ENCODE measurements at regions not wholly inside any gene's neighbourhood (a gene's known extent, or its start where the extent isn't known, plus 50 kb on each side); places are given as distances from the start of the nearest gene placed in this dataset.

GRCh38 chr16:86718118-86718517 is 139.8 kb downstream of the FOXL1 start:
- H3K27me3 ChIP-seq (ENCODE audit: control insufficient read depth in 3 of 3, insufficient read depth in 3 of 3, low read depth in 1 of 3, low read length in 3 of 3), result peaks cover 0 to 2% (median 0%) of the 10 kb centered on the region in 3 experiments

GRCh38 chr16:86722970-86723369 is 144.6 kb downstream of the FOXL1 start:
- Histone ChIP-seq H2AK5ac (ENCODE audit: low read depth, low read length) (no peak overlapping the region), H4K91ac (ENCODE audit: low read depth, low read length, poor library complexity) (no peak overlapping the region), H3K9me3 (replicated peaks in 1 of 2; ENCODE audit: control insufficient read depth in 2 of 2, insufficient read depth in 1 of 2, low read depth in 1 of 2, low read length in 2 of 2) (no peaks in the 10 kb centered on the region), H2BK120ac (ENCODE audit: low read depth, low read length) (no peak overlapping the region), H3K4me1 (ENCODE audit: control insufficient read depth in 2 of 2, insufficient read depth in 1 of 2, low read depth in 1 of 2, low read length in 2 of 2) (peaks cover 0 to 10% of the 10 kb centered on the region in 2 donors), H3K18ac (ENCODE audit: low read length) (no peak overlapping the region), H3K14ac (ENCODE audit: low read length) (no peak overlapping the region), H4K8ac (ENCODE audit: low read depth, low read length) (no peak overlapping the region), H3K23ac (ENCODE audit: low read depth, low read length, poor library complexity) (no peak overlapping the region), H2AFZ (ENCODE audit: low read length) (no peak overlapping the region), H3K27me3 (ENCODE audit: control insufficient read depth in 3 of 3, insufficient read depth in 3 of 3, low read depth in 1 of 3, low read length in 3 of 3) (peaks cover 0 to under 1% (median 0%) of the 10 kb centered on the region in 3 experiments), H2BK15ac (ENCODE audit: low read length) (no peak overlapping the region), H3K4me3 (ENCODE audit: low read length in 2 of 2) (no peak overlapping the region), H3K9ac (ENCODE audit: low read depth, low read length, poor library complexity) (no peak overlapping the region), H2BK12ac (ENCODE audit: low read length) (no peak overlapping the region), H3K79me1 (ENCODE audit: low read depth, low read length) (no peaks in the 10 kb centered on the region), H3K27ac (replicated peaks; ENCODE audit: low read length) (no peak overlapping the region), H3K36me3 (replicated peaks in 1 of 2; ENCODE audit: control insufficient read depth in 2 of 2, insufficient read depth in 2 of 2, low read length in 2 of 2) (no peaks in the 10 kb centered on the region), H3K4ac (ENCODE audit: low read length) (no peak overlapping the region), H3K4me2 (ENCODE audit: insufficient read depth, low read length, poor library complexity, severe bottlenecking) (no peak overlapping the region), H2BK5ac (ENCODE audit: low read length) (no peak overlapping the region)
- no CpG with 5 or more reads among the region's 5 CpGs for WGBS, 2 donors (ENCODE audit: extremely low coverage in 2 of 2, insufficient read length in 2 of 2, insufficient replicate concordance in 1 of 2)
- DNase-seq (ENCODE audit: low spot score), result no peak

More at GRCh38 chr16:86718118-86718517, 139.8 kb downstream of the FOXL1 start:
- H3K4ac ChIP-seq (ENCODE audit: low read length), result no peak overlapping the region
- no peak overlapping the region for H2BK15ac ChIP-seq (ENCODE audit: low read length)
- H3K4me1 ChIP-seq (ENCODE audit: control insufficient read depth in 2 of 2, insufficient read depth in 1 of 2, low read depth in 1 of 2, low read length in 2 of 2), result peaks cover 0 to 10% of the 10 kb centered on the region in 2 donors
- no peak overlapping the region for H3K18ac ChIP-seq (ENCODE audit: low read length)
- H2BK5ac ChIP-seq (ENCODE audit: low read length), result no peak overlapping the region
- no peak overlapping the region for H2AK5ac ChIP-seq (ENCODE audit: low read depth, low read length)
- no peak overlapping the region for H2AFZ ChIP-seq (ENCODE audit: low read length)
- no peak overlapping the region for H3K27ac ChIP-seq (replicated peaks; ENCODE audit: low read length)
- no peak overlapping the region for H4K8ac ChIP-seq (ENCODE audit: low read depth, low read length)
- no peaks in the 10 kb centered on the region for H3K79me1 ChIP-seq (ENCODE audit: low read depth, low read length)
- no peak for DNase-seq (ENCODE audit: low spot score)
- H3K4me3 ChIP-seq (ENCODE audit: low read length in 2 of 2), result no peak overlapping the region
- H3K14ac ChIP-seq (ENCODE audit: low read length), result no peak overlapping the region
- no peak overlapping the region for H3K4me2 ChIP-seq (ENCODE audit: insufficient read depth, low read length, poor library complexity, severe bottlenecking)
- no peak overlapping the region for H2BK12ac ChIP-seq (ENCODE audit: low read length)
- WGBS, 2 donors (ENCODE audit: extremely low coverage in 2 of 2, insufficient read length in 2 of 2, insufficient replicate concordance in 1 of 2), result no CpG with 5 or more reads among the region's 9 CpGs
- H3K36me3 ChIP-seq (replicated peaks in 1 of 2; ENCODE audit: control insufficient read depth in 2 of 2, insufficient read depth in 2 of 2, low read length in 2 of 2), result no peaks in the 10 kb centered on the region
- no peak overlapping the region for H2BK120ac ChIP-seq (ENCODE audit: low read depth, low read length)
- H4K91ac ChIP-seq (ENCODE audit: low read depth, low read length, poor library complexity), result no peak overlapping the region
- H3K9me3 ChIP-seq (replicated peaks in 1 of 2; ENCODE audit: control insufficient read depth in 2 of 2, insufficient read depth in 1 of 2, low read depth in 1 of 2, low read length in 2 of 2), result no peaks in the 10 kb centered on the region
- no peak overlapping the region for H3K23ac ChIP-seq (ENCODE audit: low read depth, low read length, poor library complexity)
- peak overlapping the region; percentile 25 for H3K9ac ChIP-seq (ENCODE audit: low read depth, low read length, poor library complexity)

- no peaks in the 10 kb centered on the region for H3K36me3 ChIP-seq (replicated peaks in 1 of 2; ENCODE audit: control insufficient read depth in 2 of 2, insufficient read depth in 2 of 2, low read length in 2 of 2)
- H2BK5ac ChIP-seq (ENCODE audit: low read length), result no peak overlapping the region
- H3K14ac ChIP-seq (ENCODE audit: low read length), result no peak overlapping the region
- H3K4me3 ChIP-seq (ENCODE audit: low read length in 2 of 2), result no peak overlapping the region
- no peak overlapping the region for H3K27ac ChIP-seq (replicated peaks; ENCODE audit: low read length)
- peaks cover 0 to 4% of the 10 kb centered on the region in 2 donors for H3K4me1 ChIP-seq (ENCODE audit: control insufficient read depth in 2 of 2, insufficient read depth in 1 of 2, low read depth in 1 of 2, low read length in 2 of 2)
- DNase-seq (ENCODE audit: low spot score), result no peak
- H3K23ac ChIP-seq (ENCODE audit: low read depth, low read length, poor library complexity), result no peak overlapping the region
- H4K91ac ChIP-seq (ENCODE audit: low read depth, low read length, poor library complexity), result no peak overlapping the region
- no peak overlapping the region for H3K4me2 ChIP-seq (ENCODE audit: insufficient read depth, low read length, poor library complexity, severe bottlenecking)
- H3K27me3 ChIP-seq (ENCODE audit: control insufficient read depth in 3 of 3, insufficient read depth in 3 of 3, low read depth in 1 of 3, low read length in 3 of 3), result peaks cover 0 to 4% (median 3%) of the 10 kb centered on the region in 3 experiments
- H4K8ac ChIP-seq (ENCODE audit: low read depth, low read length), result no peak overlapping the region
- H3K9me3 ChIP-seq (replicated peaks in 1 of 2; ENCODE audit: control insufficient read depth in 2 of 2, insufficient read depth in 1 of 2, low read depth in 1 of 2, low read length in 2 of 2), result no peaks in the 10 kb centered on the region
- no CpG with 5 or more reads among the region's 10 CpGs for WGBS, 2 donors (ENCODE audit: extremely low coverage in 2 of 2, insufficient read length in 2 of 2, insufficient replicate concordance in 1 of 2)
- no peak overlapping the region for H2BK12ac ChIP-seq (ENCODE audit: low read length)
- no peak overlapping the region for H3K18ac ChIP-seq (ENCODE audit: low read length)
- no peak overlapping the region for H2BK120ac ChIP-seq (ENCODE audit: low read depth, low read length)
- H2AFZ ChIP-seq (ENCODE audit: low read length), result no peak overlapping the region
- H3K79me1 ChIP-seq (ENCODE audit: low read depth, low read length), result no peaks in the 10 kb centered on the region
- no peak overlapping the region for H3K9ac ChIP-seq (ENCODE audit: low read depth, low read length, poor library complexity)
- H2BK15ac ChIP-seq (ENCODE audit: low read length), result no peak overlapping the region
- no peak overlapping the region for H3K4ac ChIP-seq (ENCODE audit: low read length)
- H2AK5ac ChIP-seq (ENCODE audit: low read depth, low read length), result no peak overlapping the region
Measured at GRCh38 chr16:86723689-86724088, 145.3 kb downstream of the FOXL1 start.

GRCh38 chr16:86725401-86725800 is 147.1 kb downstream of the FOXL1 start:
- Histone ChIP-seq H2BK5ac (ENCODE audit: low read length) (no peak overlapping the region), H3K18ac (ENCODE audit: low read length) (no peak overlapping the region), H3K4me3 (ENCODE audit: low read length in 2 of 2) (no peak overlapping the region), H4K91ac (ENCODE audit: low read depth, low read length, poor library complexity) (no peak overlapping the region), H3K14ac (ENCODE audit: low read length) (no peak overlapping the region), H3K36me3 (replicated peaks in 1 of 2; ENCODE audit: control insufficient read depth in 2 of 2, insufficient read depth in 2 of 2, low read length in 2 of 2) (no peaks in the 10 kb centered on the region), H2BK15ac (ENCODE audit: low read length) (no peak overlapping the region), H2BK12ac (ENCODE audit: low read length) (no peak overlapping the region), H3K27me3 (ENCODE audit: control insufficient read depth in 3 of 3, insufficient read depth in 3 of 3, low read depth in 1 of 3, low read length in 3 of 3) (peaks cover 0 to 17% (median 3%) of the 10 kb centered on the region in 3 experiments), H2AFZ (ENCODE audit: low read length) (no peak overlapping the region), H3K79me1 (ENCODE audit: low read depth, low read length) (no peaks in the 10 kb centered on the region), H3K27ac (replicated peaks; ENCODE audit: low read length) (no peak overlapping the region), H2BK120ac (ENCODE audit: low read depth, low read length) (no peak overlapping the region), H3K4me2 (ENCODE audit: insufficient read depth, low read length, poor library complexity, severe bottlenecking) (no peak overlapping the region), H2AK5ac (ENCODE audit: low read depth, low read length) (no peak overlapping the region), H3K4me1 (ENCODE audit: control insufficient read depth in 2 of 2, insufficient read depth in 1 of 2, low read depth in 1 of 2, low read length in 2 of 2) (peaks cover 0 to 5% of the 10 kb centered on the region in 2 donors), H4K8ac (ENCODE audit: low read depth, low read length) (no peak overlapping the region), H3K23ac (ENCODE audit: low read depth, low read length, poor library complexity) (no peak overlapping the region), H3K4ac (ENCODE audit: low read length) (no peak overlapping the region), H3K9ac (ENCODE audit: low read depth, low read length, poor library complexity) (no peak overlapping the region), H3K9me3 (replicated peaks in 1 of 2; ENCODE audit: control insufficient read depth in 2 of 2, insufficient read depth in 1 of 2, low read depth in 1 of 2, low read length in 2 of 2) (no peaks in the 10 kb centered on the region)
- DNase-seq (ENCODE audit: low spot score), result no peak
- WGBS, 2 donors (ENCODE audit: extremely low coverage in 2 of 2, insufficient read length in 2 of 2, insufficient replicate concordance in 1 of 2), result no CpG with 5 or more reads among the region's 10 CpGs
